GM12878 (cell line): ENCODE measurements at regions not wholly inside any gene's neighbourhood (a gene's known extent, or its start where the extent isn't known, plus 50 kb on each side); places are given as distances from the start of the nearest gene placed in this dataset.

Source experiments
- ATAC-seq: fragments of 200-7000 bp; cut with Tn5 transposase; 3 replicates; pipeline ENCODE4 v1.9.1; 2020; ENCODE audit warnings: mild to moderate bottlenecking, moderate library complexity
- BruUV-seq: library from RNA; stranded (reverse); fragments of 400-500 nt; replicated peaks from 2 replicates; lab custom pipeline; 2021; lab: Mats Ljungman, UMichigan
- CTCF ChIA-PET: fragments of 300-600 bp; sonication (Branson Sonifier 250); formaldehyde crosslinking; extraction: SDS; loops from one replicate; lab custom pipeline; 2021; ENCODE audit warnings: inconsistent platforms; lab: Yijun Ruan, JAX
- POLR2A ChIA-PET: fragments of 350-600 bp; formaldehyde crosslinking; extraction: SDS; loops from one replicate; lab custom pipeline; 2021; ENCODE audit warnings: inconsistent platforms; lab: Charles Lee
- RAD21 ChIA-PET: fragments of 300-600 bp; sonication (Branson Sonifier 250); formaldehyde crosslinking; loops from one replicate; lab custom pipeline; 2023; ENCODE audit warnings: antibody characterized with exemption; ENCODE audit not compliant: unreplicated experiment; lab: Charles Lee
- SMC1A ChIA-PET: fragments of 300-600 bp; sonication (Branson Sonifier 250); formaldehyde crosslinking; loops from one replicate; lab custom pipeline; 2023; ENCODE audit not compliant: unreplicated experiment, uncharacterized antibody; lab: Charles Lee
- DNase-seq: peaks from one replicate; pipeline ENCODE4 v3.0.0-alpha.2; 2011; ENCODE audit warnings: low read depth, low spot score
- FAIRE-seq: peaks from 3 replicates; lab custom pipeline; 2011; peaks lifted over from hg19 to GRCh38; lab: Jason Lieb, UNC
- H2AFZ ChIP-seq: 2 replicates; pipeline ENCODE4 v1.6.0; 2011; ENCODE audit warnings: low read depth, low read length, control low read depth; ENCODE audit not compliant: control insufficient read depth
- H3K27ac ChIP-seq: 2 replicates; pipeline ENCODE4 v1.5.1; 2011; ENCODE audit warnings: control low read depth; ENCODE audit not compliant: control insufficient read depth, insufficient read depth
- H3K27me3 ChIP-seq, 2 experiments: replicated peaks in 1 of 2; 2 replicates each; pipeline versions ENCODE4 v1.6.0 to v1.6.1; 2011; ENCODE audit warnings: low read length in 1 of 2; ENCODE audit not compliant: control insufficient read depth in 2 of 2, insufficient read depth in 2 of 2
- H3K36me3 ChIP-seq, 2 experiments: 2 replicates each; pipeline ENCODE4 v1.5.1; 2011; ENCODE audit warnings: low read length in 1 of 2; ENCODE audit not compliant: control insufficient read depth in 2 of 2, insufficient read depth in 2 of 2
- H3K4me1 ChIP-seq: 2 replicates; pipeline ENCODE4 v1.6.1; 2011; ENCODE audit warnings: mild to moderate bottlenecking, low read length, moderate library complexity, mixed read lengths; ENCODE audit not compliant: control insufficient read depth, insufficient read depth
- H3K4me2 ChIP-seq: 2 replicates; pipeline ENCODE4 v1.6.0; 2011; ENCODE audit warnings: control low read depth; ENCODE audit not compliant: control insufficient read depth, insufficient read depth
- H3K4me3 ChIP-seq: fragments of 200-600 bp; sonication (generic); 2 replicates; pipeline ENCODE4 v1.5.1; 2016
- H3K79me2 ChIP-seq: 2 replicates; pipeline ENCODE4 v1.6.0; 2011; ENCODE audit warnings: low read length; ENCODE audit not compliant: control insufficient read depth, insufficient read depth
- H3K9ac ChIP-seq: 2 replicates; pipeline ENCODE4 v1.8.0; 2011; ENCODE audit warnings: low read length, control low read depth, mixed read lengths; ENCODE audit not compliant: control insufficient read depth, insufficient read depth
- H3K9me3 ChIP-seq: replicated peaks from 3 replicates; pipeline ENCODE4 v1.5.1; 2011; ENCODE audit warnings: mild to moderate bottlenecking, low read length; ENCODE audit not compliant: control insufficient read depth, insufficient read depth
- H4K20me1 ChIP-seq: 2 replicates; pipeline ENCODE4 v1.6.0; 2011; ENCODE audit not compliant: control insufficient read depth, insufficient read depth
- ATF7 ChIP-seq: fragments of 450-650 bp; IDR thresholded peaks from 2 replicates; pipeline ENCODE4 v1.6.1; 2016; ENCODE audit warnings: low read depth, mild to moderate bottlenecking
- BCL11A ChIP-seq: IDR thresholded peaks from 2 replicates; pipeline ENCODE4 v1.6.1; 2011; ENCODE audit warnings: low read depth, low read length
- BRCA1 ChIP-seq: IDR thresholded peaks from 2 replicates; pipeline ENCODE4 v1.6.1; 2011; ENCODE audit warnings: low read depth, low read length, improper control_type of control experiment
- CUX1 ChIP-seq: IDR thresholded peaks from 2 replicates; pipeline ENCODE4 v1.6.1; 2012; ENCODE audit warnings: improper control_type of control experiment, low read depth, low read length; ENCODE audit not compliant: insufficient replicate concordance
- EGR1 ChIP-seq, 2 experiments: IDR thresholded peaks; 1 replicate in 1 of 2; 2 replicates in 1 of 2; pipeline ENCODE4 v1.6.1; 2011 to 2012; ENCODE audit warnings: low read depth in 2 of 2, low read length in 2 of 2, borderline replicate concordance in 1 of 2, mild to moderate bottlenecking in 1 of 2, moderate library complexity in 1 of 2
- GABPA ChIP-seq: IDR thresholded peaks from 2 replicates; pipeline ENCODE4 v1.6.1; 2014; ENCODE audit warnings: antibody characterized with exemption, low read depth, mild to moderate bottlenecking, inconsistent platforms
- KLF5 ChIP-seq: fragments of 450-650 bp; IDR thresholded peaks from 2 replicates; pipeline ENCODE4 v1.6.1; 2014; ENCODE audit warnings: mild to moderate bottlenecking; ENCODE audit not compliant: partially characterized antibody
- RCOR1 ChIP-seq: conservative IDR thresholded peaks from 2 replicates; pipeline ENCODE4 v1.6.1; 2012; ENCODE audit warnings: low read depth, low read length, improper control_type of control experiment
- SIX5 ChIP-seq: IDR thresholded peaks from 2 replicates; pipeline ENCODE4 v1.6.1; 2011; ENCODE audit warnings: mild to moderate bottlenecking, low read depth, low read length, moderate library complexity; ENCODE audit not compliant: severe bottlenecking
- SP1 ChIP-seq: IDR thresholded peaks from one replicate; pipeline ENCODE4 v1.6.1; 2011; ENCODE audit warnings: low read depth, low read length
- SREBF2 ChIP-seq: IDR thresholded peaks from 2 replicates; pipeline ENCODE4 v1.6.1; 2012; ENCODE audit warnings: mild to moderate bottlenecking, low read length
- ZBED1 ChIP-seq: IDR thresholded peaks from 2 replicates; pipeline ENCODE4 v1.6.1; 2016; ENCODE audit warnings: borderline replicate concordance
- ZNF687 ChIP-seq: fragments of 450-650 bp; IDR thresholded peaks from 2 replicates; pipeline ENCODE4 v1.6.1; 2017; ENCODE audit warnings: mild to moderate bottlenecking, moderate library complexity
- ZZZ3 ChIP-seq: IDR thresholded peaks from 2 replicates; pipeline ENCODE4 v1.6.1; 2011; ENCODE audit warnings: low read depth; ENCODE audit not compliant: control insufficient read depth, insufficient read length
- WGBS: methylation state at CpG from one replicate; pipeline ENCODE4 v1.1.6; 2016; ENCODE audit warnings: low lambda C conversion rate; ENCODE audit not compliant: insufficient replicate concordance, insufficient coverage; ENCODE audit errors: missing lambda C conversion rate; 5-methylcytosine and 5-hydroxymethylcytosine counted together
- in situ Hi-C: fragments of 300-500 bp; cut with MboI; formaldehyde crosslinking; loops from 9 replicates; pipeline ENCODE4 v1.14.3; 2018; ENCODE audit warnings: mixed read lengths
- intact Hi-C: fragments of 100-400 bp; cut with micrococcal nuclease; formaldehyde crosslinking; loops from one replicate; pipeline ENCODE4 v1.14.2; 2022; ENCODE audit not compliant: unreplicated experiment

- H3K4me2 ChIP-seq: no peak overlapping the region
- no peaks in the 10 kb centered on the region for H4K20me1 ChIP-seq
- H3K79me2 ChIP-seq: no peaks in the 10 kb centered on the region
- H3K4me1 ChIP-seq: no peaks in the 10 kb centered on the region; the same call in 1 of the 2 replicates
- H3K36me3 ChIP-seq: no peaks in the 10 kb centered on the region
- in situ Hi-C loops: no loop called here
- BruUV-seq: no TSS peak
- POLR2A ChIA-PET: no interaction called here
- intact Hi-C loops: no loop called here
- no peak overlapping the region for H3K27ac ChIP-seq
- no peak overlapping the region for H2AFZ ChIP-seq
- CTCF ChIA-PET: interaction anchor here (1.3 to 1.8 kb wide), 2 partner anchors 9 to 18 kb away, joined by 3 to 4 read pairs; no protein-coding TSS in a partner anchor
- no peak for FAIRE-seq
- no peak overlapping the region for H3K4me3 ChIP-seq
- no peak for ATAC-seq
- no peak overlapping the region for H3K9ac ChIP-seq
- SMC1A ChIA-PET: interaction anchor here (0.7 to 1.5 kb wide), 2 partner anchors 9 to 47 kb away, joined by 3 to 4 read pairs; no protein-coding TSS in a partner anchor
- no peak for DNase-seq
- TF ChIP-seq ZBED1 (no peak), GABPA (no peak), CUX1 (no peak), SREBF2 (no peak), BCL11A (no peak), RCOR1 (no peak), ZZZ3 (no peak), SIX5 (no peak), EGR1 (IDR thresholded peaks at IDR 0.05; ENCODE audit: borderline replicate concordance in 1 of 2, low read depth in 2 of 2, low read length in 2 of 2) (no peak), KLF5 (no peak), BRCA1 (no peak), ZNF687 (no peak), SP1 (no peak), ATF7 (no peak)
- H3K27me3 ChIP-seq: no peaks in the 10 kb centered on the region
- RAD21 ChIA-PET: interaction anchor here (0.6 to 1.5 kb wide), 5 partner anchors 14 to 193 kb away, joined by 3 to 4 read pairs (median 3); no protein-coding TSS in a partner anchor
- 88% methylated on average over 2 of the region's 2 CpGs for WGBS
- peaks cover 4% of the 10 kb centered on the region for H3K9me3 ChIP-seq
These were observed 186.4 kb downstream of the SPRY1 start for GRCh38 chr4:123583043-123583442.
